HG03097 (cell line): ENCODE measurements at regions not wholly inside any gene's neighbourhood (a gene's known extent, or its start where the extent isn't known, plus 50 kb on each side); places are given as distances from the start of the nearest gene placed in this dataset.
"Not testable (repeated sequence)": the region's sequence is repeated elsewhere in the genome, so short reads cannot be mapped to it uniquely, and the experiment has no call there.

Source experiments
- ATAC-seq: cut with Tn5 transposase; IDR thresholded peaks from one replicate; pipeline ENCODE4 v1.9.1; 2021; ENCODE audit not compliant: unreplicated experiment, low FRiP score

GRCh38 chr7:68868978-68869377 lies 729.3 kb upstream of the AUTS2 start:
- ATAC-seq, result no peak

- ATAC-seq, result no peak
These were observed 724.7 kb upstream of the AUTS2 start for GRCh38 chr7:68873616-68874015.

- ATAC-seq, result no peak
These were observed 722.4 kb upstream of the AUTS2 start for GRCh38 chr7:68875857-68876256.

GRCh38 chr7:68887116-68887515 lies 711.2 kb upstream of the AUTS2 start:
- ATAC-seq, result not testable (repeated sequence)

GRCh38 chr7:68888971-68889385 lies 709.3 kb upstream of the AUTS2 start:
- no peak for ATAC-seq

- no peak for ATAC-seq
These were observed 706.0 kb upstream of the AUTS2 start for GRCh38 chr7:68892236-68892635.

GRCh38 chr7:68893411-68893810 lies 704.9 kb upstream of the AUTS2 start:
- no peak for ATAC-seq

- ATAC-seq, result not testable (repeated sequence)
These were observed 699.1 kb upstream of the AUTS2 start for GRCh38 chr7:68899156-68899555.

GRCh38 chr7:68900096-68900495 lies 698.2 kb upstream of the AUTS2 start:
- ATAC-seq, result no peak

GRCh38 chr7:68904630-68905029 lies 693.6 kb upstream of the AUTS2 start:
- ATAC-seq, result no peak

- ATAC-seq, result no peak
These were observed 686.5 kb upstream of the AUTS2 start for GRCh38 chr7:68911754-68912153.

GRCh38 chr7:68914006-68914405 lies 684.3 kb upstream of the AUTS2 start:
- no peak for ATAC-seq

GRCh38 chr7:68917041-68917651 lies 681.1 kb upstream of the AUTS2 start:
- ATAC-seq, result no peak

GRCh38 chr7:68918621-68919020 lies 679.7 kb upstream of the AUTS2 start:
- ATAC-seq, result no peak

- no peak for ATAC-seq
These were observed 675.4 kb upstream of the AUTS2 start for GRCh38 chr7:68922850-68923249.

- no peak for ATAC-seq
These were observed 673.0 kb upstream of the AUTS2 start for GRCh38 chr7:68925241-68925640.

- no peak for ATAC-seq
These were observed 668.5 kb upstream of the AUTS2 start for GRCh38 chr7:68929781-68930261.

GRCh38 chr7:68936471-68937035 lies 661.7 kb upstream of the AUTS2 start:
- no peak for ATAC-seq

- ATAC-seq, result no peak
These were observed 660.1 kb upstream of the AUTS2 start for GRCh38 chr7:68938151-68938550.

- no peak for ATAC-seq
These were observed 654.5 kb upstream of the AUTS2 start for GRCh38 chr7:68943786-68944185.

- ATAC-seq, result no peak
These were observed 642.6 kb upstream of the AUTS2 start for GRCh38 chr7:68955656-68956055.

GRCh38 chr7:68958571-68958970 lies 639.7 kb upstream of the AUTS2 start:
- no peak for ATAC-seq

GRCh38 chr7:68963552-68963951 lies 634.7 kb upstream of the AUTS2 start:
- ATAC-seq, result no peak
